OCI-LY1 (cell line): ENCODE measurements at regions not wholly inside any gene's neighbourhood (a gene's known extent, or its start where the extent isn't known, plus 50 kb on each side); places are given as distances from the start of the nearest gene placed in this dataset.
"Not testable (repeated sequence)": the region's sequence is repeated elsewhere in the genome, so short reads cannot be mapped to it uniquely, and the experiment has no call there.

Experiments used
- H2AFZ ChIP-seq: fragments of 200-600 bp; sonication (generic), shearing (Covaris generic); 2 replicates; pipeline ENCODE4 v1.6.0; 2014; ENCODE audit warnings: antibody characterized with exemption, mild to moderate bottlenecking, low read length
- H3F3A ChIP-seq: fragments of 200-600 bp; sonication (generic), shearing (Covaris generic); 2 replicates; pipeline ENCODE4 v1.6.0; 2014; ENCODE audit warnings: mild to moderate bottlenecking, antibody characterized with exemption, low read length, moderate library complexity; ENCODE audit not compliant: insufficient read depth
- H3K27ac ChIP-seq: fragments of 200-600 bp; sonication (generic); 2 replicates; pipeline ENCODE4 v1.5.1; 2014; ENCODE audit warnings: low read length, mixed run types, mild to moderate bottlenecking, low read depth; ENCODE audit not compliant: poor library complexity, severe bottlenecking
- H3K27me3 ChIP-seq: fragments of 200-600 bp; sonication (generic); 2 replicates; pipeline ENCODE4 v1.6.0; 2014; ENCODE audit warnings: antibody characterized with exemption, mild to moderate bottlenecking, low read length, moderate library complexity; ENCODE audit not compliant: insufficient read depth
- H3K36me3 ChIP-seq: fragments of 200-600 bp; sonication (generic); 2 replicates; pipeline ENCODE4 v1.6.1; 2014; ENCODE audit warnings: mild to moderate bottlenecking, antibody characterized with exemption, low read length, moderate library complexity, mixed read lengths; ENCODE audit not compliant: insufficient read depth
- H3K4me1 ChIP-seq: fragments of 200-600 bp; sonication (generic); 2 replicates; pipeline ENCODE4 v1.5.1; 2014; ENCODE audit warnings: mild to moderate bottlenecking, low read length, moderate library complexity; ENCODE audit not compliant: insufficient read depth, severe bottlenecking
- H3K4me2 ChIP-seq: fragments of 200-600 bp; sonication (generic), shearing (Covaris generic); 2 replicates; pipeline ENCODE4 v1.6.1; 2014; ENCODE audit warnings: low read length
- H3K4me3 ChIP-seq: fragments of 200-600 bp; sonication (generic); 2 replicates; pipeline ENCODE4 v1.5.1; 2014; ENCODE audit warnings: low read length, low read depth, mild to moderate bottlenecking, mixed read lengths; ENCODE audit not compliant: poor library complexity, severe bottlenecking
- H3K79me2 ChIP-seq: fragments of 200-600 bp; shearing (Covaris generic); 2 replicates; pipeline ENCODE4 v1.6.1; 2016; ENCODE audit warnings: mixed run types, low read length, mixed read lengths; ENCODE audit not compliant: insufficient read depth
- H3K9ac ChIP-seq: fragments of 200-600 bp; sonication (generic), shearing (Covaris generic); 2 replicates; pipeline ENCODE4 v1.6.1; 2014; ENCODE audit warnings: mild to moderate bottlenecking, low read length, mixed read lengths
- H3K9me2 ChIP-seq: fragments of 200-600 bp; sonication (generic), shearing (Covaris generic); 2 replicates; pipeline ENCODE4 v1.6.1; 2014; ENCODE audit warnings: low read depth, mild to moderate bottlenecking, low read length, mixed read lengths
- H3K9me3 ChIP-seq: fragments of 200-600 bp; shearing (Covaris generic); 2 replicates; pipeline ENCODE4 v1.6.1; 2014; ENCODE audit warnings: low read length, mixed read lengths
- H4K20me1 ChIP-seq: fragments of 200-600 bp; sonication (generic), shearing (Covaris generic); 2 replicates; pipeline ENCODE4 v1.6.0; 2016; ENCODE audit warnings: mild to moderate bottlenecking, low read length; ENCODE audit not compliant: insufficient read depth
- EZH2 ChIP-seq: fragments of 200-600 bp; sonication (generic), shearing (Covaris generic); IDR thresholded peaks from 2 replicates; pipeline ENCODE4 v1.8.0; 2017; ENCODE audit warnings: borderline replicate concordance, mixed run types, mild to moderate bottlenecking, antibody characterized with exemption, low read length, moderate library complexity, mixed read lengths
- TF ChIP-seq, protein P1 (sequence below): fragments of 200-600 bp; sonication (generic), shearing (Covaris generic); IDR thresholded peaks from 2 replicates; pipeline ENCODE4 v1.5.1; 2017; ENCODE audit warnings: mild to moderate bottlenecking, antibody characterized with exemption, low read length, moderate library complexity, mixed read lengths

DNA sequence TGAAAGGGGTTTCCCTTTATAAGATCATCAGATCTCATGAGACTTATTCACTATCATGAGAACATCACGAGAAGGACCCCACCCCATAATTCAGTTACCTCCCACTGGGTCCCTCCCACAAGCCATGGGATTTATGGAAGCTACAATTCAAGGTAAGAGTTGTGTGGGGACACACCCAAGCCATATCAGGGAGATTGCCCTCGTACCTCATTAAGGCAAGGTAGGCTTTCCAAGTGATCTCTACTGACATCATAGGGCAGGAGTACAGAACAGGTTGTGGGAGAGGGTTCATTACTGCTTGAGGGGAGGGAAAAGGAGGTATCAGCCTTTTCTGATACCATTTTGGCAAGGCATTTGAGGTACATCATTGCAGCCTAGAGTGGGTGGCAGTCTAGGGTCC lies 524.6 kb downstream of the PRKD1 start:
- peaks cover 4% of the 10 kb centered on the region; the same call in 1 of the 2 replicates for H3K9me3 ChIP-seq
- TF ChIP-seq, protein P1, sequence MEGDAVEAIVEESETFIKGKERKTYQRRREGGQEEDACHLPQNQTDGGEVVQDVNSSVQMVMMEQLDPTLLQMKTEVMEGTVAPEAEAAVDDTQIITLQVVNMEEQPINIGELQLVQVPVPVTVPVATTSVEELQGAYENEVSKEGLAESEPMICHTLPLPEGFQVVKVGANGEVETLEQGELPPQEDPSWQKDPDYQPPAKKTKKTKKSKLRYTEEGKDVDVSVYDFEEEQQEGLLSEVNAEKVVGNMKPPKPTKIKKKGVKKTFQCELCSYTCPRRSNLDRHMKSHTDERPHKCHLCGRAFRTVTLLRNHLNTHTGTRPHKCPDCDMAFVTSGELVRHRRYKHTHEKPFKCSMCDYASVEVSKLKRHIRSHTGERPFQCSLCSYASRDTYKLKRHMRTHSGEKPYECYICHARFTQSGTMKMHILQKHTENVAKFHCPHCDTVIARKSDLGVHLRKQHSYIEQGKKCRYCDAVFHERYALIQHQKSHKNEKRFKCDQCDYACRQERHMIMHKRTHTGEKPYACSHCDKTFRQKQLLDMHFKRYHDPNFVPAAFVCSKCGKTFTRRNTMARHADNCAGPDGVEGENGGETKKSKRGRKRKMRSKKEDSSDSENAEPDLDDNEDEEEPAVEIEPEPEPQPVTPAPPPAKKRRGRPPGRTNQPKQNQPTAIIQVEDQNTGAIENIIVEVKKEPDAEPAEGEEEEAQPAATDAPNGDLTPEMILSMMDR, result no peak
- no peak for TF ChIP-seq EZH2
- no peak overlapping the region for H3K4me2 ChIP-seq
- H2AFZ ChIP-seq, result no peak overlapping the region
- H3K36me3 ChIP-seq, result no peaks in the 10 kb centered on the region
- no peaks in the 10 kb centered on the region for H3K9me2 ChIP-seq
- no peaks in the 10 kb centered on the region for H3K4me1 ChIP-seq
- no peaks in the 10 kb centered on the region for H3F3A ChIP-seq
- H4K20me1 ChIP-seq, result no peaks in the 10 kb centered on the region
- H3K27me3 ChIP-seq, result no peaks in the 10 kb centered on the region
- no peak overlapping the region for H3K27ac ChIP-seq
- no peak overlapping the region for H3K9ac ChIP-seq
- no peaks in the 10 kb centered on the region for H3K79me2 ChIP-seq
- no peak overlapping the region for H3K4me3 ChIP-seq

DNA sequence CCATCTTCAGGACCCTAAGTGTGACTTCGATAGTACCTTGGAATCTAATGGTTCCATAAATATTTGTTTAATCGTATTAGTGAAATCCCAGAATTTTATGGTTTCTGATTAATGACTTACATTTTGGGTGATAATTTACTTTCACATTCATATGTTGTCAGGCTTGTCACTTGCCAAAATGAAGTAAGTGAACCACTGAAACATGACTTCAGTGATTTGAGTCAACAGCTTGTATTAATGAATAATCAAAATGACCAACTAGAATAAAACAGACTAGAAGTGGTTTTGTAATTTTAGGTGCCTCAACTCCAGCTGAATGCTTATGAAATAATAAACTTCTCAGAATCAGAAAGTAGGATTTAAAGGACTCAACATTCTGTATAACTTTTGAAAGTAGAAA lies 517.1 kb downstream of the PRKD1 start:
- Histone ChIP-seq H3K27me3 (no peaks in the 10 kb centered on the region), H3F3A (no peaks in the 10 kb centered on the region), H4K20me1 (no peaks in the 10 kb centered on the region), H3K4me2 (no peak overlapping the region), H3K4me3 (no peak overlapping the region), H3K9me3 (peaks cover 4% of the 10 kb centered on the region; the same call in 1 of the 2 replicates), H3K9me2 (no peaks in the 10 kb centered on the region), H2AFZ (no peak overlapping the region), H3K4me1 (no peaks in the 10 kb centered on the region), H3K27ac (no peak overlapping the region), H3K9ac (no peak overlapping the region), H3K79me2 (no peaks in the 10 kb centered on the region), H3K36me3 (no peaks in the 10 kb centered on the region)
- no peak for TF ChIP-seq EZH2
- TF ChIP-seq, protein P1, result no peak

DNA sequence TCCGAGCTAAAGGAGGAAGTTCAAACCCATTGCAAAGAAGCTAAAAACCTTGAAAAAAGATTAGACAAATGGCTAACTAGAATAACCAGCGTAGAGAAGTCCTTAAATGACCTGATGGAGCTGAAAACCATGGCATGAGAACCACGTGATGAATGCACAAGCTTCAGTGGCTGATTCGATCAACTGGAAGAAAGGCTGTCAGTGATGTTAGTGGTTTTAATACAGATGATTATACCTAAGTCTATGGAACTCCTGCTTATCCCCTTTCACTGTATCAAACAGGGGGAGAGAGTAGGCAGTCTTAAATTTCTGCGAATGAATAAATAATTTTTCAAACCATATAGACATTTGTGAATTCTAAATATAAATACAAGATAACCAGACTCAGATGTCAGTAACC lies 512.7 kb downstream of the PRKD1 start:
- not testable (repeated sequence) for H2AFZ ChIP-seq, H3F3A ChIP-seq, H3K9ac ChIP-seq, H3K4me3 ChIP-seq, H4K20me1 ChIP-seq, H3K79me2 ChIP-seq, H3K27ac ChIP-seq, H3K36me3 ChIP-seq, H3K9me2 ChIP-seq, H3K4me2 ChIP-seq, H3K27me3 ChIP-seq, H3K4me1 ChIP-seq, H3K9me3 ChIP-seq

DNA sequence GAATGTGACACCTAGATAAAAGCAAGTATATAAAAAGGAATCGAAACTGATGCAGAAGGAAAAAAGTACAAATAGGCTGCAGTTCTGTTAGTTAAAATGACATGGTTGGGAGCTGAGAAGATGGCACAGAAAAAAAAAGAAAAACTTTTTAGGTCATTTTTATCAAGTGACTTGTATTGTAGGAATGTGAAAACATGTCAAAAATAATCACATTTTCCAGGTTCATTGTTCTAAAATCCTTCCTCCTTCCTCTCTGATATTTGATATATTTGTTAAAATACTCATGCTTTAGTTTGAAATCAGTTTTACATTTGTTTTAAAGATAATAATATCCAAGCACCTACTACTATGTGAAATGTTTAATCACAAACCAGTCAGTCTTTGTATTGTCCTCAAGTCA lies 507.9 kb downstream of the PRKD1 start:
- Histone ChIP-seq H3K27ac (no peak overlapping the region), H3K9ac (no peak overlapping the region), H3F3A (no peaks in the 10 kb centered on the region), H3K4me2 (no peak overlapping the region), H3K79me2 (no peaks in the 10 kb centered on the region), H3K27me3 (no peaks in the 10 kb centered on the region), H2AFZ (no peak overlapping the region), H3K9me2 (no peaks in the 10 kb centered on the region), H3K4me3 (no peak overlapping the region), H4K20me1 (no peaks in the 10 kb centered on the region), H3K36me3 (no peaks in the 10 kb centered on the region), H3K4me1 (no peaks in the 10 kb centered on the region), H3K9me3 (no peaks in the 10 kb centered on the region)
- TF ChIP-seq EZH2, result no peak
- TF ChIP-seq, protein P1, result no peak
